HCT116 (cell line): ENCODE measurements at regions not wholly inside any gene's neighbourhood (a gene's known extent, or its start where the extent isn't known, plus 50 kb on each side); places are given as distances from the start of the nearest gene placed in this dataset.

Experiments used
- ATAC-seq: fragments of 200-7000 bp; cut with Tn5 transposase; 2 replicates; pipeline ENCODE4 v1.9.1; 2020; ENCODE audit warnings: mild to moderate bottlenecking, moderate library complexity
- BruUV-seq: library from RNA; stranded (reverse); fragments of 400-500 nt; replicated peaks from 2 replicates; lab custom pipeline; 2021; lab: Mats Ljungman, UMichigan
- CTCF ChIA-PET: fragments of 300-600 bp; sonication (Branson Sonifier 250); formaldehyde crosslinking; loops from one replicate; lab custom pipeline; 2021; ENCODE audit warnings: antibody characterized with exemption; lab: Charles Lee
- POLR2A ChIA-PET: fragments of 300-600, 350-600 bp; sonication (Branson Sonifier 250); formaldehyde crosslinking; loops from one replicate; lab custom pipeline; 2021; ENCODE audit warnings: antibody characterized with exemption; lab: Charles Lee
- RAD21 ChIA-PET, 2 experiments: fragments of 300-600 bp; sonication (Branson Sonifier 250); formaldehyde crosslinking; loops; one replicate each; lab custom pipeline; 2023; ENCODE audit warnings: low total read pairs in 2 of 2; ENCODE audit not compliant: uncharacterized antibody in 2 of 2, unreplicated experiment in 2 of 2, low non-redundant PET in 1 of 2; lab: Charles Lee
- DNase-seq: peaks from one replicate; pipeline ENCODE4 v3.0.0-alpha.2; 2010; ENCODE audit warnings: low read depth, low spot score
- H2AFZ ChIP-seq: fragments of 200-600 bp; shearing (Covaris generic), sonication (generic); 2 replicates; pipeline ENCODE4 v1.6.1; 2017; ENCODE audit warnings: low read depth, mixed run types, mixed read lengths, antibody characterized with exemption, low read length; ENCODE audit not compliant: poor library complexity, severe bottlenecking
- H3K27ac ChIP-seq: 2 replicates; pipeline ENCODE4 v1.5.1; 2012; ENCODE audit warnings: low read depth, low read length
- H3K27me3 ChIP-seq: fragments of 200-600 bp; sonication (generic); 2 replicates; pipeline ENCODE4 v1.6.1; 2016; ENCODE audit warnings: mixed run types, low read length, mixed read lengths; ENCODE audit not compliant: insufficient read depth
- H3K36me3 ChIP-seq, 2 experiments: fragments of 200-500 bp in 1 of 2; fragments of 200-600 bp in 1 of 2; sonication (Bioruptor generic) in 1 of 2; sonication (generic) in 1 of 2; 2 replicates each; pipeline versions ENCODE4 v1.5.1 to v1.6.1; 2014 to 2016; ENCODE audit warnings: low read length in 2 of 2, inconsistent platforms in 1 of 2, mixed read lengths in 1 of 2, mixed run types in 1 of 2; ENCODE audit not compliant: insufficient read depth in 2 of 2, control insufficient read depth in 1 of 2
- H3K4me1 ChIP-seq, 2 experiments: fragments of 200-600 bp in 1 of 2; sonication (generic) in 1 of 2; 2 replicates each; pipeline versions ENCODE4 v1.5.1 to v1.6.1; 2012 to 2017; ENCODE audit warnings: low read length in 2 of 2, inconsistent platforms in 1 of 2, mild to moderate bottlenecking in 1 of 2, mixed read lengths in 1 of 2, mixed run types in 1 of 2, moderate library complexity in 1 of 2; ENCODE audit not compliant: insufficient read depth in 2 of 2, control insufficient read depth in 1 of 2
- H3K4me2 ChIP-seq: fragments of 200-600 bp; sonication (generic); 2 replicates; pipeline ENCODE4 v1.6.1; 2017; ENCODE audit warnings: mixed run types, low read length, mixed read lengths
- H3K4me3 ChIP-seq, 2 experiments: fragments of 200-600 bp in 1 of 2; sonication (generic) in 1 of 2; replicated peaks in 1 of 2; 2 replicates each; pipeline ENCODE4 v1.5.1; 2011 to 2016; ENCODE audit warnings: low read length in 2 of 2, control low read depth in 1 of 2, low read depth in 1 of 2, mild to moderate bottlenecking in 1 of 2, mixed read lengths in 1 of 2, mixed run types in 1 of 2
- H3K79me2 ChIP-seq: fragments of 200-600 bp; sonication (generic); 2 replicates; pipeline ENCODE4 v1.6.1; 2017; ENCODE audit warnings: mild to moderate bottlenecking, mixed run types, low read length, moderate library complexity, mixed read lengths; ENCODE audit not compliant: insufficient read depth
- H3K9ac ChIP-seq: fragments of 200-600 bp; sonication (generic); 2 replicates; pipeline ENCODE4 v1.6.1; 2016; ENCODE audit warnings: low read length, mixed read lengths
- H3K9me2 ChIP-seq: fragments of 200-600 bp; sonication (generic), shearing (Covaris generic); 2 replicates; pipeline ENCODE4 v1.6.1; 2017; ENCODE audit warnings: mixed run types, mild to moderate bottlenecking, moderate library complexity; ENCODE audit not compliant: insufficient read depth
- H3K9me3 ChIP-seq, 2 experiments: fragments of 200-500 bp in 1 of 2; fragments of 200-600 bp in 1 of 2; sonication (Bioruptor generic) in 1 of 2; sonication (generic) in 1 of 2; 2 replicates each; pipeline ENCODE4 v1.6.1; 2014 to 2017; ENCODE audit warnings: low read length in 2 of 2, mixed read lengths in 2 of 2, inconsistent platforms in 1 of 2, low read depth in 1 of 2, mild to moderate bottlenecking in 1 of 2, mixed run types in 1 of 2, moderate library complexity in 1 of 2; ENCODE audit not compliant: control insufficient read depth in 1 of 2, insufficient read depth in 1 of 2
- H4K20me1 ChIP-seq: fragments of 200-600 bp; sonication (generic), shearing (Covaris generic); 2 replicates; pipeline ENCODE4 v1.6.1; 2017; ENCODE audit warnings: mixed run types, mild to moderate bottlenecking, moderate library complexity; ENCODE audit not compliant: insufficient read depth
- CEBPB ChIP-seq: IDR thresholded peaks from 2 replicates; pipeline ENCODE4 v1.6.1; 2012; ENCODE audit warnings: low read depth
- EGR1 ChIP-seq: IDR thresholded peaks from 2 replicates; pipeline ENCODE4 v1.6.1; 2012; ENCODE audit warnings: low read depth
- ELF1 ChIP-seq: IDR thresholded peaks from 2 replicates; pipeline ENCODE4 v1.6.1; 2012; ENCODE audit warnings: low read depth, borderline replicate concordance
- EZH2phosphoT487 ChIP-seq: fragments of 200-600 bp; IDR thresholded peaks from 2 replicates; pipeline ENCODE4 v1.6.1; 2018; ENCODE audit warnings: antibody characterized with exemption, borderline replicate concordance
- FOSL1 ChIP-seq: IDR thresholded peaks from 2 replicates; pipeline ENCODE4 v1.6.1; 2012; ENCODE audit warnings: low read depth
- POLR2A ChIP-seq: IDR thresholded peaks from 2 replicates; pipeline ENCODE4 v1.7.0; 2011; ENCODE audit warnings: borderline replicate concordance; ENCODE audit not compliant: insufficient read depth, insufficient read length; ENCODE audit errors: extremely low read depth
- POLR2AphosphoS5 ChIP-seq: IDR thresholded peaks from 2 replicates; pipeline ENCODE4 v1.6.1; 2011; ENCODE audit warnings: mild to moderate bottlenecking, low read depth, low read length, moderate library complexity
- RAD21 ChIP-seq: IDR thresholded peaks from 2 replicates; pipeline ENCODE4 v1.6.1; 2012; ENCODE audit warnings: low read depth, mild to moderate bottlenecking
- SIN3A ChIP-seq: IDR thresholded peaks from 2 replicates; pipeline ENCODE4 v1.6.1; 2012; ENCODE audit warnings: low read depth
- SP1 ChIP-seq: IDR thresholded peaks from 2 replicates; pipeline ENCODE4 v1.6.1; 2012; ENCODE audit warnings: low read depth
- YY1 ChIP-seq: IDR thresholded peaks from 2 replicates; pipeline ENCODE4 v1.6.1; 2011; ENCODE audit warnings: low read length, low read depth, moderate library complexity, mild to moderate bottlenecking; ENCODE audit not compliant: insufficient replicate concordance; ENCODE audit errors: extremely low read depth
- ZFX ChIP-seq: fragments of 450-650 bp; IDR thresholded peaks from 2 replicates; pipeline ENCODE4 v1.6.1; 2017
- ZNF274 ChIP-seq: fragments of 200-500 bp; sonication (Bioruptor generic); IDR thresholded peaks from 2 replicates; pipeline ENCODE4 v1.6.1; 2014; ENCODE audit warnings: mild to moderate bottlenecking, low read depth, low read length, inconsistent platforms
- intact Hi-C: fragments of 100-400 bp; cut with micrococcal nuclease; formaldehyde crosslinking; loops from 2 replicates; pipeline ENCODE4 v1.10.0; 2022
- TF ChIP-seq, protein P1 (sequence below): IDR thresholded peaks from 2 replicates; pipeline ENCODE4 v1.6.1; 2012
- TF ChIP-seq, protein P2 (sequence below): IDR thresholded peaks from 2 replicates; pipeline ENCODE4 v1.6.1; 2011; ENCODE audit warnings: mild to moderate bottlenecking, low read length, moderate library complexity; ENCODE audit not compliant: insufficient replicate concordance; ENCODE audit errors: extremely low read depth
- TF ChIP-seq, protein P3 (sequence below): IDR thresholded peaks from 2 replicates; pipeline ENCODE4 v1.6.1; 2012; ENCODE audit warnings: low read depth

DNA sequence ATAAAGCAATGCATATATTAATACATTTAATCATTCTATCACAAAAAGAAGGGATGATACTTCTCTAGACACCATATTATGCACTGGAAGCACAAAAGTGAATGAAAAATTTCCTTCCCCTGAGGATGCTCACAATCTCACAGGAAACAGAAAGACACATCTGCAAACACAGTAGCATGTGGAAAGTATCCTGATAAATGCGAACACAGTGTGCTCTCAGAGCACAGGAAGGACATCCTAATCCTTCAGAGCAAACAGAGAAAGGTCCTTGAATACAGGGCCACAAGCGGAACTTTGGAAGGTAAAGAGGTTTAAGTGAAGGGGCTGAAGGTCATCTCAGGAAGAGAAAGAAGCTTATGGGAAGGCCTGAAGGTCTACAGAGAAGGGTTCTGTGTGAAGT is 524.6 kb upstream of the LRRC4C start:
- ATAC-seq: no peak
- Histone ChIP-seq H3K27me3 (no peaks in the 10 kb centered on the region), H2AFZ (no peak overlapping the region), H4K20me1 (no peaks in the 10 kb centered on the region), H3K9ac (no peak overlapping the region), H3K36me3 (no peaks in the 10 kb centered on the region), H3K9me2 (no peaks in the 10 kb centered on the region), H3K79me2 (no peaks in the 10 kb centered on the region), H3K4me3 (no peak overlapping the region), H3K9me3 (peaks cover 8 to 31% of the 10 kb centered on the region in 2 experiments; a peak in 2 of 4 replicates), H3K4me1 (no peaks in the 10 kb centered on the region), H3K4me2 (no peak overlapping the region), H3K27ac (no peak overlapping the region)
- ChIA-PET RAD21 (no interaction called here), POLR2A (no interaction called here), CTCF (no interaction called here)
- TF ChIP-seq EGR1 (no peak), YY1 (no peak)
- no TSS peak for BruUV-seq
- intact Hi-C loops: no loop called here
- DNase-seq: no peak

DNA sequence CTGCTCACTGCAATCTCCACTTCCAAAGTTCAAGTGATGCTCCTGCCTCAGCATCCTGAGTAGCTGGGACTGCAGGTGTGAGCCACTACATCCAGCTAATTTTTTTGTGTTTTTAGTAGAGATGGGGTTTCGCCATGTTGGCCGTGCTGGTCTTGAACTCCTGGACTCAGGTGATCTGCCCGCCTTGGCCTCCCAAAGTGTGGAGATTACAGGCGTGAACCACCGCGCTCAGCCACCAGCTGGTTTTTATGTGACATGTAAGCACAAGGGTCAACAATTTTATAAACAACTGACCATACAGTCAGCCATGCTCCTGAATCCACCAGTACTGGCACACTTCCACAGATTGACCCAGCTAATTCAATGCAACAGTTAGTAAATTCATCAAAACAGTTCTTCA is 526.3 kb upstream of the LRRC4C start:
- Histone ChIP-seq H3K36me3 (no peaks in the 10 kb centered on the region), H3K4me2 (no peak overlapping the region), H2AFZ (no peak overlapping the region), H3K4me1 (no peaks in the 10 kb centered on the region), H3K27me3 (no peaks in the 10 kb centered on the region), H3K9me3 (peaks cover 8 to 28% of the 10 kb centered on the region in 2 experiments; a peak in 2 of 4 replicates), H3K79me2 (no peaks in the 10 kb centered on the region), H3K9ac (no peak overlapping the region), H4K20me1 (no peaks in the 10 kb centered on the region), H3K4me3 (no peak overlapping the region), H3K9me2 (no peaks in the 10 kb centered on the region), H3K27ac (no peak overlapping the region)
- TF ChIP-seq, protein P1, sequence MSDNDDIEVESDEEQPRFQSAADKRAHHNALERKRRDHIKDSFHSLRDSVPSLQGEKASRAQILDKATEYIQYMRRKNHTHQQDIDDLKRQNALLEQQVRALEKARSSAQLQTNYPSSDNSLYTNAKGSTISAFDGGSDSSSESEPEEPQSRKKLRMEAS: no peak
- no peak for TF ChIP-seq EGR1
- TF ChIP-seq, protein P2, sequence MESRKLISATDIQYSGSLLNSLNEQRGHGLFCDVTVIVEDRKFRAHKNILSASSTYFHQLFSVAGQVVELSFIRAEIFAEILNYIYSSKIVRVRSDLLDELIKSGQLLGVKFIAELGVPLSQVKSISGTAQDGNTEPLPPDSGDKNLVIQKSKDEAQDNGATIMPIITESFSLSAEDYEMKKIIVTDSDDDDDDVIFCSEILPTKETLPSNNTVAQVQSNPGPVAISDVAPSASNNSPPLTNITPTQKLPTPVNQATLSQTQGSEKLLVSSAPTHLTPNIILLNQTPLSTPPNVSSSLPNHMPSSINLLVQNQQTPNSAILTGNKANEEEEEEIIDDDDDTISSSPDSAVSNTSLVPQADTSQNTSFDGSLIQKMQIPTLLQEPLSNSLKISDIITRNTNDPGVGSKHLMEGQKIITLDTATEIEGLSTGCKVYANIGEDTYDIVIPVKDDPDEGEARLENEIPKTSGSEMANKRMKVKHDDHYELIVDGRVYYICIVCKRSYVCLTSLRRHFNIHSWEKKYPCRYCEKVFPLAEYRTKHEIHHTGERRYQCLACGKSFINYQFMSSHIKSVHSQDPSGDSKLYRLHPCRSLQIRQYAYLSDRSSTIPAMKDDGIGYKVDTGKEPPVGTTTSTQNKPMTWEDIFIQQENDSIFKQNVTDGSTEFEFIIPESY: no peak
- no peak for TF ChIP-seq CEBPB
- TF ChIP-seq EZH2phosphoT487: no peak
- TF ChIP-seq ZFX: no peak
- no peak for TF ChIP-seq POLR2AphosphoS5
- no peak for TF ChIP-seq SIN3A
- no peak for TF ChIP-seq SP1
- no peak for TF ChIP-seq RAD21
- TF ChIP-seq ZNF274: no peak
- no peak for TF ChIP-seq POLR2A
- TF ChIP-seq FOSL1: no peak
- TF ChIP-seq, protein P3, sequence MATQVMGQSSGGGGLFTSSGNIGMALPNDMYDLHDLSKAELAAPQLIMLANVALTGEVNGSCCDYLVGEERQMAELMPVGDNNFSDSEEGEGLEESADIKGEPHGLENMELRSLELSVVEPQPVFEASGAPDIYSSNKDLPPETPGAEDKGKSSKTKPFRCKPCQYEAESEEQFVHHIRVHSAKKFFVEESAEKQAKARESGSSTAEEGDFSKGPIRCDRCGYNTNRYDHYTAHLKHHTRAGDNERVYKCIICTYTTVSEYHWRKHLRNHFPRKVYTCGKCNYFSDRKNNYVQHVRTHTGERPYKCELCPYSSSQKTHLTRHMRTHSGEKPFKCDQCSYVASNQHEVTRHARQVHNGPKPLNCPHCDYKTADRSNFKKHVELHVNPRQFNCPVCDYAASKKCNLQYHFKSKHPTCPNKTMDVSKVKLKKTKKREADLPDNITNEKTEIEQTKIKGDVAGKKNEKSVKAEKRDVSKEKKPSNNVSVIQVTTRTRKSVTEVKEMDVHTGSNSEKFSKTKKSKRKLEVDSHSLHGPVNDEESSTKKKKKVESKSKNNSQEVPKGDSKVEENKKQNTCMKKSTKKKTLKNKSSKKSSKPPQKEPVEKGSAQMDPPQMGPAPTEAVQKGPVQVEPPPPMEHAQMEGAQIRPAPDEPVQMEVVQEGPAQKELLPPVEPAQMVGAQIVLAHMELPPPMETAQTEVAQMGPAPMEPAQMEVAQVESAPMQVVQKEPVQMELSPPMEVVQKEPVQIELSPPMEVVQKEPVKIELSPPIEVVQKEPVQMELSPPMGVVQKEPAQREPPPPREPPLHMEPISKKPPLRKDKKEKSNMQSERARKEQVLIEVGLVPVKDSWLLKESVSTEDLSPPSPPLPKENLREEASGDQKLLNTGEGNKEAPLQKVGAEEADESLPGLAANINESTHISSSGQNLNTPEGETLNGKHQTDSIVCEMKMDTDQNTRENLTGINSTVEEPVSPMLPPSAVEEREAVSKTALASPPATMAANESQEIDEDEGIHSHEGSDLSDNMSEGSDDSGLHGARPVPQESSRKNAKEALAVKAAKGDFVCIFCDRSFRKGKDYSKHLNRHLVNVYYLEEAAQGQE: no peak
- TF ChIP-seq ELF1: no peak
- POLR2A ChIA-PET: no interaction called here
- ATAC-seq: no peak
- CTCF ChIA-PET: no interaction called here
- intact Hi-C loops: no loop called here
- RAD21 ChIA-PET: no interaction called here
- DNase-seq: no peak
- no TSS peak for BruUV-seq
